Stromal cell of bone marrow (primary cell): ENCODE measurements at regions not wholly inside any gene's neighbourhood (a gene's known extent, or its start where the extent isn't known, plus 50 kb on each side); places are given as distances from the start of the nearest gene placed in this dataset.

Experiments used
- DNase-seq: peaks from one replicate; pipeline ENCODE4 v3.0.0-alpha.2; 2012; ENCODE audit warnings: low read depth

GRCh38 chr2:195055996-195056395 is 601.0 kb upstream of the SLC39A10 start:
- no peak for DNase-seq

- peak; percentile 28 for DNase-seq
Measured at GRCh38 chr2:195051401-195051800, 605.6 kb upstream of the SLC39A10 start.

GRCh38 chr2:195049372-195050031 is 607.5 kb upstream of the SLC39A10 start:
- no peak for DNase-seq

GRCh38 chr2:195047955-195048354 is 609.1 kb upstream of the SLC39A10 start:
- DNase-seq, result no peak

- DNase-seq, result no peak
Measured at GRCh38 chr2:195044801-195045200, 612.2 kb upstream of the SLC39A10 start.

GRCh38 chr2:195038153-195038552 is 618.9 kb upstream of the SLC39A10 start:
- no peak for DNase-seq

- no peak for DNase-seq
Measured at GRCh38 chr2:195037045-195037444, 620.0 kb upstream of the SLC39A10 start.

GRCh38 chr2:195031411-195031810 is 625.6 kb upstream of the SLC39A10 start:
- no peak for DNase-seq

- no peak for DNase-seq
Measured at GRCh38 chr2:195029804-195030654, 627.0 kb upstream of the SLC39A10 start.

GRCh38 chr2:195027947-195028346 is 629.1 kb upstream of the SLC39A10 start:
- DNase-seq, result no peak

GRCh38 chr2:195026261-195026660 is 630.8 kb upstream of the SLC39A10 start:
- DNase-seq, result no peak

- DNase-seq, result no peak
Measured at GRCh38 chr2:195022508-195022830, 634.6 kb upstream of the SLC39A10 start.

GRCh38 chr2:195021711-195022507 is 635.1 kb upstream of the SLC39A10 start:
- DNase-seq, result no peak

- no peak for DNase-seq
Measured at GRCh38 chr2:195018462-195018861, 638.6 kb upstream of the SLC39A10 start.

GRCh38 chr2:195017890-195018289 is 639.1 kb upstream of the SLC39A10 start:
- no peak for DNase-seq

GRCh38 chr2:195016841-195017240 is 640.2 kb upstream of the SLC39A10 start:
- no peak for DNase-seq

- peak; percentile 43 for DNase-seq
Measured at GRCh38 chr2:195009202-195009601, 647.8 kb upstream of the SLC39A10 start.

GRCh38 chr2:195006856-195007255 is 650.2 kb upstream of the SLC39A10 start:
- DNase-seq, result no peak

GRCh38 chr2:195003881-195004471 is 653.0 kb upstream of the SLC39A10 start:
- no peak for DNase-seq

- no peak for DNase-seq
Measured at GRCh38 chr2:195001924-195002323, 655.1 kb upstream of the SLC39A10 start.

GRCh38 chr2:194999771-195000170 is 657.3 kb upstream of the SLC39A10 start:
- DNase-seq, result no peak

GRCh38 chr2:194992648-194993047 is 664.4 kb upstream of the SLC39A10 start:
- no peak for DNase-seq
